B cell (primary cell): ENCODE measurements at regions not wholly inside any gene's neighbourhood (a gene's known extent, or its start where the extent isn't known, plus 50 kb on each side); places are given as distances from the start of the nearest gene placed in this dataset.

Source experiments
- ATAC-seq: fragments of 200-7000 bp; cut with Tn5 transposase; one replicate; pipeline ENCODE4 v1.10.0; 2021; ENCODE audit warnings: low read depth, mild to moderate bottlenecking, moderate number of reproducible peaks, moderate library complexity
- CTCF ChIA-PET: fragments of 350-600 bp; sonication (Branson Sonifier 250); formaldehyde crosslinking; loops from one replicate; lab custom pipeline; 2021; ENCODE audit warnings: antibody characterized with exemption, inconsistent platforms; lab: Charles Lee
- POLR2A ChIA-PET: fragments of 350-600 bp; sonication (Branson Sonifier 250); formaldehyde crosslinking; loops from one replicate; lab custom pipeline; 2021; ENCODE audit warnings: antibody characterized with exemption; lab: Charles Lee
- DNase-seq: peaks from one replicate; pipeline ENCODE4 v3.0.0; 2013
- H2AFZ ChIP-seq: 2 replicates; pipeline ENCODE4 v1.6.1; 2012; ENCODE audit warnings: mild to moderate bottlenecking, low read depth, low read length; ENCODE audit not compliant: insufficient read depth, poor library complexity, severe bottlenecking
- H3K27ac ChIP-seq, 2 donors: 1 replicate in 1 of 2; 2 replicates in 1 of 2; pipeline ENCODE4 v1.5.1; 2012 to 2013; ENCODE audit warnings: low read length in 2 of 2, mild to moderate bottlenecking in 2 of 2, moderate library complexity in 1 of 2
- H3K27me3 ChIP-seq, 4 experiments: fragments of 200-600 bp in 1 of 4; sonication (generic) in 1 of 4; replicated peaks in 1 of 4; 1 replicate in 2 of 4; 2 replicates in 2 of 4; pipeline versions ENCODE4 v1.6.1 to v1.7.0; 2013 to 2016; ENCODE audit warnings: low read length in 3 of 4, mild to moderate bottlenecking in 2 of 4, mixed read lengths in 1 of 4, moderate library complexity in 1 of 4; ENCODE audit not compliant: insufficient read depth in 4 of 4, control insufficient read depth in 3 of 4; ENCODE audit errors: control extremely low read depth in 1 of 4
- H3K36me3 ChIP-seq, 2 experiments: replicated peaks in 1 of 2; 1 replicate in 1 of 2; 2 replicates in 1 of 2; pipeline versions ENCODE4 v1.6.1 to v1.7.1; 2013; ENCODE audit warnings: low read length in 1 of 2; ENCODE audit not compliant: insufficient read depth in 2 of 2, control insufficient read depth in 1 of 2; ENCODE audit errors: control extremely low read depth in 1 of 2, extremely low read depth in 1 of 2
- H3K4me1 ChIP-seq, 2 donors: fragments of 200-600 bp in 1 of 2; sonication (generic) in 1 of 2; 1 replicate in 1 of 2; 2 replicates in 1 of 2; pipeline versions ENCODE4 v1.5.1 to v1.6.1; 2013 to 2017; ENCODE audit warnings: low read length in 2 of 2; ENCODE audit not compliant: control insufficient read depth in 2 of 2, insufficient read depth in 2 of 2
- H3K4me2 ChIP-seq: replicated peaks from 2 replicates; pipeline ENCODE3; 2012; ENCODE audit warnings: mild to moderate bottlenecking, low read depth, low read length; ENCODE audit not compliant: poor library complexity, severe bottlenecking
- H3K4me3 ChIP-seq, 5 experiments: fragments of 200-600 bp in 1 of 5; sonication (generic) in 1 of 5; 1 replicate in 3 of 5; 2 replicates in 2 of 5; pipeline versions ENCODE4 v1.5.1 to v1.7.0; 2011 to 2016; ENCODE audit warnings: low read length in 4 of 5, mild to moderate bottlenecking in 4 of 5, low read depth in 2 of 5, control low read depth in 1 of 5, moderate library complexity in 1 of 5; ENCODE audit not compliant: insufficient read depth in 1 of 5; ENCODE audit errors: control extremely low read depth in 1 of 5, extremely low read depth in 1 of 5
- H3K79me2 ChIP-seq: fragments of 200-600 bp; sonication (generic); one replicate; pipeline ENCODE4 v1.6.0; 2016; ENCODE audit warnings: low read length; ENCODE audit not compliant: control insufficient read depth, insufficient read depth
- H3K9ac ChIP-seq: fragments of 200-600 bp; sonication (generic); 2 replicates; pipeline ENCODE4 v1.6.1; 2017; ENCODE audit warnings: mild to moderate bottlenecking, low read length, moderate library complexity
- H3K9me3 ChIP-seq, 3 donors: one replicate each; pipeline versions ENCODE4 v1.6.1 to v1.7.1; 2013; ENCODE audit warnings: low read length in 2 of 3; ENCODE audit not compliant: control insufficient read depth in 2 of 3, insufficient read depth in 1 of 3; ENCODE audit errors: control extremely low read depth in 1 of 3
- H4K20me1 ChIP-seq: 2 replicates; pipeline ENCODE4 v1.6.0; 2012; ENCODE audit warnings: mild to moderate bottlenecking, low read length; ENCODE audit not compliant: insufficient read depth, control insufficient read depth, poor library complexity, severe bottlenecking
- H3K27ac Mint-ChIP-seq: one replicate; pipeline ENCODE4 v1.8.0; 2021; ENCODE audit warnings: mixed read lengths
- H3K27me3 Mint-ChIP-seq: one replicate; pipeline ENCODE4 v1.8.0; 2021; ENCODE audit warnings: mixed read lengths
- H3K4me1 Mint-ChIP-seq: one replicate; pipeline ENCODE4 v1.8.0; 2021; ENCODE audit warnings: mixed read lengths
- H3K4me3 Mint-ChIP-seq: one replicate; pipeline ENCODE4 v1.8.0; 2021; ENCODE audit warnings: mixed read lengths
- H3K9me3 Mint-ChIP-seq: one replicate; pipeline ENCODE4 v1.8.0; 2022; ENCODE audit warnings: mixed read lengths; ENCODE audit not compliant: insufficient read depth
- CTCF ChIP-seq: fragments of 200-600 bp; IDR thresholded peaks from one replicate; pipeline ENCODE4 v1.8.0; 2022; ENCODE audit warnings: antibody characterized with exemption, mild to moderate bottlenecking
- EZH2 ChIP-seq: IDR thresholded peaks from 2 replicates; pipeline ENCODE4 v1.6.1; 2012; ENCODE audit warnings: borderline replicate concordance, low read depth, mild to moderate bottlenecking, moderate library complexity, low read length; ENCODE audit not compliant: insufficient read depth, poor library complexity, severe bottlenecking
- WGBS: methylation state at CpG from one replicate; pipeline ENCODE4 v1.1.5; 2013; ENCODE audit warnings: missing lambda C conversion rate; ENCODE audit not compliant: insufficient coverage; 5-methylcytosine and 5-hydroxymethylcytosine counted together
- intact Hi-C: fragments of 100-400 bp; cut with micrococcal nuclease; formaldehyde crosslinking; loops from one replicate; pipeline ENCODE4 v1.10.0; 2022

GRCh38 chr3:144743225-144743668 is 771.6 kb downstream of the DIPK2A start:
- intact Hi-C loops, result no loop called here
- no peak for DNase-seq
- no peak overlapping the region for H2AFZ ChIP-seq
- H4K20me1 ChIP-seq, result no peaks in the 10 kb centered on the region
- no peak overlapping the region for H3K4me3 ChIP-seq
- no peak for ATAC-seq
- H3K4me1 Mint-ChIP-seq, result no peaks in the 10 kb centered on the region
- H3K27me3 ChIP-seq, result no peaks in the 10 kb centered on the region
- no peaks in the 10 kb centered on the region for H3K79me2 ChIP-seq
- ChIA-PET POLR2A (no interaction called here), CTCF (no interaction called here)
- no peaks in the 10 kb centered on the region for H3K4me1 ChIP-seq
- H3K4me2 ChIP-seq, result no peak overlapping the region
- no peak overlapping the region for H3K9ac ChIP-seq
- H3K9me3 ChIP-seq, result no peaks in the 10 kb centered on the region
- no peak for TF ChIP-seq CTCF
- TF ChIP-seq EZH2, result no peak
- H3K4me3 Mint-ChIP-seq, result no peak overlapping the region
- WGBS, result no CpG with 5 or more reads among the region's 1 CpG
- no peaks in the 10 kb centered on the region for H3K9me3 Mint-ChIP-seq
- no peak overlapping the region for H3K27ac ChIP-seq
- no peak overlapping the region for H3K27ac Mint-ChIP-seq
- no peaks in the 10 kb centered on the region for H3K27me3 Mint-ChIP-seq
- H3K36me3 ChIP-seq, result no peaks in the 10 kb centered on the region

- Histone ChIP-seq H3K4me2 (no peak overlapping the region), H3K9ac (no peak overlapping the region), H3K4me3 (no peak overlapping the region), H4K20me1 (no peaks in the 10 kb centered on the region), H3K27ac (no peak overlapping the region), H3K79me2 (no peaks in the 10 kb centered on the region), H3K4me1 (no peaks in the 10 kb centered on the region), H3K36me3 (no peaks in the 10 kb centered on the region), H3K27me3 (no peaks in the 10 kb centered on the region), H3K9me3 (no peaks in the 10 kb centered on the region), H2AFZ (no peak overlapping the region)
- no peak for ATAC-seq
- H3K27ac Mint-ChIP-seq, result no peak overlapping the region
- intact Hi-C loops, result no loop called here
- no CpG with 5 or more reads among the region's 4 CpGs for WGBS
- no peak overlapping the region for H3K4me3 Mint-ChIP-seq
- ChIA-PET POLR2A (no interaction called here), CTCF (no interaction called here)
- DNase-seq, result no peak
- TF ChIP-seq EZH2 (no peak), CTCF (no peak)
- no peaks in the 10 kb centered on the region for H3K27me3 Mint-ChIP-seq
- no peaks in the 10 kb centered on the region for H3K9me3 Mint-ChIP-seq
- H3K4me1 Mint-ChIP-seq, result no peaks in the 10 kb centered on the region
Measured at GRCh38 chr3:144744473-144744872, 772.9 kb downstream of the DIPK2A start.
